AG04449 (cell line): ENCODE measurements at regions not wholly inside any gene's neighbourhood (a gene's known extent, or its start where the extent isn't known, plus 50 kb on each side); places are given as distances from the start of the nearest gene placed in this dataset.
"Not testable (repeated sequence)": the region's sequence is repeated elsewhere in the genome, so short reads cannot be mapped to it uniquely, and the experiment has no call there.

Experiments
- CTCF ChIA-PET: fragments of 350-600 bp; formaldehyde crosslinking; extraction: SDS; loops from one replicate; lab custom pipeline; 2021; ENCODE audit warnings: antibody characterized with exemption; lab: Yijun Ruan, JAX
- POLR2A ChIA-PET: fragments of 400-600, 350-600 bp; formaldehyde crosslinking; extraction: SDS; loops from one replicate; lab custom pipeline; 2020; ENCODE audit warnings: antibody characterized with exemption, inconsistent platforms; lab: Yijun Ruan, JAX
- DNase-seq: peaks from one replicate; pipeline ENCODE4 v3.0.0-alpha.2; 2010; ENCODE audit warnings: low read depth, low spot score
- H3K4me3 ChIP-seq: 2 replicates; pipeline ENCODE4 v1.5.1; 2011; ENCODE audit warnings: low read depth, mild to moderate bottlenecking, control low read depth, low read length
- TF ChIP-seq, protein P1 (sequence below): IDR thresholded peaks from one replicate; pipeline ENCODE4 v1.5.1; 2011; ENCODE audit warnings: mild to moderate bottlenecking, moderate library complexity, low read length, control low read depth, inconsistent platforms; ENCODE audit not compliant: insufficient read depth; ENCODE audit errors: missing control alignments

DNA sequence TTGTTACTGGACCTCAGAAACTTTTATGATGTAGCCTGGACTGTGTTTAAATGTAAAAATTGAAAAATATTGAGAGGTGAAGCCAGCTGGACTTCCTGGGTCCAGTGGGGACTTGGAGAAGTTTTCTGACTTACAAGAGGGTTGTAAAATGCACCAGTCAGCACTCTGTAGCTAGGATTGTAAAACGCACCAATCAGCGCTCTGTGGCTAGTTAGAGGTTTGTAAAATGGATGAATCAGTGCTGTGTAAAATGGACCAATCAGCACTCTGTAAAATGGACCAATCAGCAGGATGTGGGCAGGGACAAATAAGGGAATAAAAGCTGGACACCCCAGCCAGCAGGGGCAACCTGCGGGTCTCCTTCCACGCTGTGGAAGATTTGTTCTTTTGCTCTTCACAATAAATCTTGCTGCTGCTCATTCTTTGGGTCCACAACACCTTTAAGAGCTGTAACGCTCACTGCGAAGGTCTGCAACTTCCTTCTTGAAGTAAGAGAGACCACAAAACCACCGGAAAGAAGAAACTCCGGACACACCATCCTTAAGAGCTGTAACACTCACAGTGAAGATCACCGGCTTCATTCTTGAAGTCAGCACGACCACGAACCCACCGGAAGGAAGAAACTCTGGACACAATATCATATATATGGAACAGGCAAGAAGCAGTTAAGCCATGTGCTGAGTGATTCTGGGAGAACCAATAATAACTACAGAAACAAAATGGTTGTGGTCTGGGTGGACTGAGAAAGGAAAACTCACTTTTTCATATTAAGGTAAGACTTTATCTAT is 201.3 kb downstream of the GABRG2 start:
- ChIA-PET CTCF (no interaction called here), POLR2A (no interaction called here)
- no peak for DNase-seq
- TF ChIP-seq, protein P1, sequence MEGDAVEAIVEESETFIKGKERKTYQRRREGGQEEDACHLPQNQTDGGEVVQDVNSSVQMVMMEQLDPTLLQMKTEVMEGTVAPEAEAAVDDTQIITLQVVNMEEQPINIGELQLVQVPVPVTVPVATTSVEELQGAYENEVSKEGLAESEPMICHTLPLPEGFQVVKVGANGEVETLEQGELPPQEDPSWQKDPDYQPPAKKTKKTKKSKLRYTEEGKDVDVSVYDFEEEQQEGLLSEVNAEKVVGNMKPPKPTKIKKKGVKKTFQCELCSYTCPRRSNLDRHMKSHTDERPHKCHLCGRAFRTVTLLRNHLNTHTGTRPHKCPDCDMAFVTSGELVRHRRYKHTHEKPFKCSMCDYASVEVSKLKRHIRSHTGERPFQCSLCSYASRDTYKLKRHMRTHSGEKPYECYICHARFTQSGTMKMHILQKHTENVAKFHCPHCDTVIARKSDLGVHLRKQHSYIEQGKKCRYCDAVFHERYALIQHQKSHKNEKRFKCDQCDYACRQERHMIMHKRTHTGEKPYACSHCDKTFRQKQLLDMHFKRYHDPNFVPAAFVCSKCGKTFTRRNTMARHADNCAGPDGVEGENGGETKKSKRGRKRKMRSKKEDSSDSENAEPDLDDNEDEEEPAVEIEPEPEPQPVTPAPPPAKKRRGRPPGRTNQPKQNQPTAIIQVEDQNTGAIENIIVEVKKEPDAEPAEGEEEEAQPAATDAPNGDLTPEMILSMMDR: no peak
- H3K4me3 ChIP-seq: no peak overlapping the region

DNA sequence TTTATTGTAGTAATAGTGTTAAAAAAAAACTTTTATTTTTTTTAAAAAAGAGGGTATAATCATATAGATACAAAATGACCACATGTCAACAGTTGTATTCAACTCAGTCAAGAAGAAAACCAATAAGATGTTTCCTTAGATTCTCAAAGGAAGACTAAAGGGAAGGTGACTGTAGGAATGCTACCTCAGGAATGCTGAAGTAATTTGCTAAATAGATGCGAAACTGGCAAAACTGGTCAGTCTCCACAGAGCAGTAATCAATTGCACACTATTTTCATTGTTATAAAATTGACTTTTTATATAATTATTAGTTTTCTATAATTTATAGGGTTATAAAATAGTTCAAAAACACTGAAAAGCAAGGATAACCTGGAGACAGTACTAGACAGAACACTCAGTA is 204.8 kb downstream of the GABRG2 start:
- H3K4me3 ChIP-seq: no peak overlapping the region
- TF ChIP-seq, protein P1: no peak
- POLR2A ChIA-PET: no interaction called here
- CTCF ChIA-PET: no interaction called here
- no peak for DNase-seq

DNA sequence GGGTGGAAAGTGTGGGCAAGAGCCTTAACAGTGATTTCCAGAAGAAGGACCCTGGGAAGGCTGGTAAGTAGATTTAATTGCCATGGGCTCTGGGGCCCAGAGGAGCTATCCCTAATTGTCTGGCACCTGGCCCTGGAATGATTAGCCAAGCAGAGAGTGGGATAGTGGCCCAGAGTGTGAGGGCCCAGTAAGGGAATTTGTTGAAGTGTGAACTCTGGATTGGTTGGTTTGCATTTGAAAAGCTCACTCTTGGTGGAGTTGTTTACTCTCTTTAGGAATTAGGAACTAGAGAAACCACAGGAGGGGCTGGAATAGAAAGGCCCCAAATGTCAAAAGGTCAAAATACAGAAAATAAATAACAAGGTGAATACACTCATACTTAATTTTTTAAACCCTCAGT is 207.1 kb downstream of the GABRG2 start:
- ChIA-PET POLR2A (no interaction called here), CTCF (no interaction called here)
- DNase-seq: no peak
- TF ChIP-seq, protein P1: no peak
- H3K4me3 ChIP-seq: no peak overlapping the region

DNA sequence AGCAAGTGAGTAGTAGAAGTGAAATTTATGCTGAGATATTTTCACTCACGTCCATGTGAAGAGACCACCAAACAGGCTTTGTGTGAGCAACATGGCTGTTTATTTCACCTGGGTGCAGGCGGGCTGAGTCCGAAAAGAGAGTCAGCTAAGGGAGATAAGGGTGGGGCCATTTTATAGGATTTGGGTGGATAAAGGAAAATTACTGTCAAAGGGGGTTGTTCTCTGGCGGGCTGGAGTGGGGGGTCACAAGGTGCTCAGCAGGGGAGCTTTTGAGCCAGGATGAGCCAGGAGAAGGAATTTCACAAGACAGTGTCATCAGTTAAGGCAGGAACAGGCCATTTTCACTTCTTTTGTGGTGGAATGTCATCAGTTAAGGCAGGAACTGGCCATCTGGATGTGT is 207.8 kb downstream of the GABRG2 start:
- POLR2A ChIA-PET, CTCF ChIA-PET, H3K4me3 ChIP-seq, DNase-seq: not testable (repeated sequence)

DNA sequence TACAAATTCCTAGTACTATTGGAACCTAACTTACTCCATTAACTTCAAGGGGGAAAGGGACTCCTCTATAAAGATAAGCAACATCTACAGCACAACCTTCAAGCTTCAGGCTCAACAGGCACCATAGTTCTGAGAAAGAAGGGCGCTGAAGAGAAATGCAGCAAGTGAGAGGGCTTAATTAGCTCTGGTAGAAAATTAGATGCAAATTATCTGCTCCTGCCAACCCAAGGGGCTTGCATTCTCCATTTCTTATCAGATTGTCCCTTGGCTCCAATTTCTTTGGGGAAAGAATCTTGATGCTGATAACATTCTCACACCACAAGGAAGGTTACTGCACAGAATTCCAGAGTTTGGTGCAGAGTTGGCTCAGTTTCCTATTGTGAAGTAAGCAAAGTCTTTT is 214.6 kb downstream of the GABRG2 start:
- TF ChIP-seq, protein P1: no peak
- POLR2A ChIA-PET: no interaction called here
- CTCF ChIA-PET: no interaction called here
- no peak for DNase-seq
- H3K4me3 ChIP-seq: no peak overlapping the region

DNA sequence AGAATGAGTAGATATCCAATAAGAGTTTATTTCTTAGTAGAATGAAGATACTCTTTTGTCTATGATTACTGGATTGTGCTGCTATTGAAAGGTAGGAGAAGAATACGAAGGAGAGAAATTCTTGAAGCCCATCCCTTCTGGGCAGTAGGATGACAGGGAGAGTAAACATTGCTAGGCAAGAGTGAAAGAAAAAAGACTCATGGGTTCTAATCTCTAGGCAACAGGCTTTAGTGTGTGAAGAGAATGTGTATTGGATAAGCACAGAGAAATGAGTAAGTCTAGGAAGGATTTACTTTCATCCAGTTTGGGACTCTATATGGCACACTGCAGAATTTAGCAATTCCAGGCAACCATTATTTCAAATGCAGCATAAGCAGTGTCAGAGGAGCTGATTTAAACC is 216.0 kb downstream of the GABRG2 start:
- DNase-seq: no peak
- H3K4me3 ChIP-seq: no peak overlapping the region
- POLR2A ChIA-PET: no interaction called here
- TF ChIP-seq, protein P1: no peak
- CTCF ChIA-PET: no interaction called here
